Transverse colon (tissue), 4 donors: ENCODE measurements at regions not wholly inside any gene's neighbourhood (a gene's known extent, or its start where the extent isn't known, plus 50 kb on each side); places are given as distances from the start of the nearest gene placed in this dataset.
A peak's percentile ranks its signal among the peaks of the same experiment; 100 is the strongest.

ENCODE experiments used
- DNase-seq: peaks from one replicate; pipeline ENCODE4 v3.0.0-alpha.2; 2019
- H3K27ac ChIP-seq, 4 donors: fragments of 200-600 bp; sonication (generic); 2 replicates each; pipeline ENCODE4 v1.5.1; 2016 to 2018; ENCODE audit warnings: inconsistent platforms in 4 of 4
- H3K27me3 ChIP-seq: fragments of 200-600 bp; sonication (generic); 2 replicates; pipeline ENCODE4 v1.5.1; 2017; ENCODE audit warnings: inconsistent platforms
- H3K36me3 ChIP-seq, 4 donors: fragments of 200-600 bp; sonication (generic); 2 replicates each; pipeline ENCODE4 v1.5.1; 2017 to 2019; ENCODE audit warnings: inconsistent platforms in 4 of 4
- H3K4me1 ChIP-seq, 4 donors: fragments of 200-600 bp; sonication (generic); 2 replicates each; pipeline ENCODE4 v1.5.1; 2017 to 2020; ENCODE audit warnings: inconsistent platforms in 4 of 4
- H3K4me3 ChIP-seq, 4 donors: fragments of 200-600 bp; sonication (generic); 1 replicate in 1 of 4; 2 replicates in 3 of 4; pipeline versions ENCODE4 v1.5.1 to v1.6.1; 2017 to 2019; ENCODE audit warnings: inconsistent platforms in 4 of 4
- H3K9me3 ChIP-seq, 2 donors: fragments of 200-600 bp; sonication (generic); 2 replicates each; pipeline ENCODE4 v1.5.1; 2017 to 2019; ENCODE audit warnings: inconsistent platforms in 2 of 2
- EP300 ChIP-seq: sonication (generic); formaldehyde crosslinking; IDR thresholded peaks from one replicate; pipeline ENCODE4 v1.6.1; 2017; ENCODE audit warnings: antibody characterized with exemption, low read depth
- POLR2A ChIP-seq: fragments of 450-650 bp; IDR thresholded peaks from one replicate; pipeline ENCODE4 v1.6.1; 2016; ENCODE audit warnings: antibody characterized with exemption, mild to moderate bottlenecking, moderate library complexity
- POLR2AphosphoS5 ChIP-seq, 3 donors: sonication (generic); formaldehyde crosslinking; IDR thresholded peaks; one replicate each; pipeline ENCODE4 v1.6.1; 2016; ENCODE audit warnings: antibody characterized with exemption in 3 of 3
- WGBS, 2 donors: methylation state at CpG; one replicate each; pipeline ENCODE4 v1.1.5; 2018; ENCODE audit warnings: low coverage in 1 of 2; 5-methylcytosine and 5-hydroxymethylcytosine counted together
- in situ Hi-C, 4 donors: fragments of 200-750 bp; cut with MboI; loops; one replicate each; pipeline versions ENCODE4 v1.15.0 to v1.15.1; 2017; ENCODE audit warnings: low sequenced_read_pairs in 3 of 4, low pct_ligation_motif_present in 1 of 4, low pct_unique_long_range_greater_than_20kb in 1 of 4
- intact Hi-C: fragments of 100-400 bp; cut with DNase I; formaldehyde crosslinking; loops from one replicate; pipeline ENCODE4 v1.15.1; 2023; ENCODE audit warnings: low total_unique reads
- TF ChIP-seq, protein P1 (sequence below), 5 experiments: fragments of 200-600 bp in 3 of 5; fragments of 450-650 bp in 2 of 5; sonication (generic) in 3 of 5; IDR thresholded peaks; 1 replicate in 2 of 5; 2 replicates in 3 of 5; pipeline ENCODE4 v1.5.1; 2016 to 2017; ENCODE audit warnings: antibody characterized with exemption in 5 of 5, inconsistent platforms in 3 of 5, mild to moderate bottlenecking in 2 of 5, moderate library complexity in 1 of 5

DNA sequence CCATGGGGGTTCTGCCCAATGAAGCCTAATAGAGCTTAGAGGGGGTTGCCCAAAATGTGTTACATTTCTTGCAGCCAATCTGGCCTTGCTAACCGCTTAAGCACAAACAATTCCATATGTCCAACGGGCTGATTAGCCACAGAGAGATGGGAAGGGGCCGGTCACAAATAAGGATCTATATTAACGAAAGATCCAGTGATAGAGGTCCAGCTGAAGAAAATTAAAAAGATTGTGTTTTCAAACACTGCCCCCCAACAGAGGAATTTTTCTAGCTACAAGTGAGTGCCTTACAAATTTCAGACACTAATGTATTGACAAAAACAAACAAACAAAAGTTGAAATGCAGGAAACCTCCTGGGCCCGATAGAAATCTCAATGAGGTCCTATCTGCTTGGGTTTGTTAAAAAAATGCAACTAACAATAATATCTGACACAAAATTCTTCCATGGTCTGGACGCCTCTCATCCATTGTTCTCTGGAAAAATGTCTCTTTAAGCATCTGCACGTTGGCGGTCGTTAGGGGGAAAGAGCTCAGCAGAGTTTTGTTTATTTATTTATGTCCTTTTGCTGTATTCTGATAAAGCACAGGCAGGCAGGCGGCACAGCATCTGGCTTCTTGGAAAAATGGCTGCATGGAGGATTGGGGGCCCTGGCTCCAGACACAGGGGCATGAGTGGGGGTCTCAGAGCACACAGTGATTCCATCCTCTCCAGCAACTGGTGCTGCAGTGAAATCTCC is 402.0 kb downstream of the RPS24 start:
- H3K4me1 ChIP-seq, result peaks cover 6 to 25% (median 12%) of the 10 kb centered on the region in 4 donors
- in situ Hi-C loops, result no loop called here
- no peak for DNase-seq
- intact Hi-C loops, result no loop called here
- H3K4me3 ChIP-seq, result no peak overlapping the region
- no peak overlapping the region for H3K27ac ChIP-seq
- TF ChIP-seq, protein P1, sequence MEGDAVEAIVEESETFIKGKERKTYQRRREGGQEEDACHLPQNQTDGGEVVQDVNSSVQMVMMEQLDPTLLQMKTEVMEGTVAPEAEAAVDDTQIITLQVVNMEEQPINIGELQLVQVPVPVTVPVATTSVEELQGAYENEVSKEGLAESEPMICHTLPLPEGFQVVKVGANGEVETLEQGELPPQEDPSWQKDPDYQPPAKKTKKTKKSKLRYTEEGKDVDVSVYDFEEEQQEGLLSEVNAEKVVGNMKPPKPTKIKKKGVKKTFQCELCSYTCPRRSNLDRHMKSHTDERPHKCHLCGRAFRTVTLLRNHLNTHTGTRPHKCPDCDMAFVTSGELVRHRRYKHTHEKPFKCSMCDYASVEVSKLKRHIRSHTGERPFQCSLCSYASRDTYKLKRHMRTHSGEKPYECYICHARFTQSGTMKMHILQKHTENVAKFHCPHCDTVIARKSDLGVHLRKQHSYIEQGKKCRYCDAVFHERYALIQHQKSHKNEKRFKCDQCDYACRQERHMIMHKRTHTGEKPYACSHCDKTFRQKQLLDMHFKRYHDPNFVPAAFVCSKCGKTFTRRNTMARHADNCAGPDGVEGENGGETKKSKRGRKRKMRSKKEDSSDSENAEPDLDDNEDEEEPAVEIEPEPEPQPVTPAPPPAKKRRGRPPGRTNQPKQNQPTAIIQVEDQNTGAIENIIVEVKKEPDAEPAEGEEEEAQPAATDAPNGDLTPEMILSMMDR (IDR thresholded peaks at IDR 0.05), result no peak
- TF ChIP-seq EP300 (no peak), POLR2AphosphoS5 (IDR thresholded peaks at IDR 0.05) (no peak)
- no peaks in the 10 kb centered on the region for H3K36me3 ChIP-seq
- WGBS, 2 donors, result 80% methylated on average over 9 to 10 of the region's 10 CpGs
- no peaks in the 10 kb centered on the region for H3K27me3 ChIP-seq
- no peaks in the 10 kb centered on the region for H3K9me3 ChIP-seq

DNA sequence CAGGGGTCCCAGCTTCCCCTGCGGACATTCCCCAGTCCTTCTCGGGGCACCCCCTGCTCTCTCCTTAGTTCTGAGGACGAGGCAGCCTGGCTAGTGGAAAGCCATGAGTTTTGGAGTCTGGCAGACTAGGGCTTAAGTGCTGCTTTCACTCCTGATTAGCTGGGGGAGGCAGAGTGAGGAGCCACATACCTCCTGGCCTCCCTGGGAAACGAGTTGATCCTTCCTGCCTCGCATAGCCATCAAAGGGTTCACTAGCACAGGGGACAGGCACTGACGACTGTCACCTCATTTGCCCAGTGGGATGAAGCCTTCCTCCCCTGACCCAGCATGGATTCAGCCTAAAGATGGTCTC is 402.5 kb downstream of the RPS24 start:
- TF ChIP-seq POLR2AphosphoS5 (IDR thresholded peaks at IDR 0.05), result no peak
- no peak for TF ChIP-seq EP300
- TF ChIP-seq, protein P1 (IDR thresholded peaks at IDR 0.05), result no peak
- TF ChIP-seq POLR2A, result no peak

DNA sequence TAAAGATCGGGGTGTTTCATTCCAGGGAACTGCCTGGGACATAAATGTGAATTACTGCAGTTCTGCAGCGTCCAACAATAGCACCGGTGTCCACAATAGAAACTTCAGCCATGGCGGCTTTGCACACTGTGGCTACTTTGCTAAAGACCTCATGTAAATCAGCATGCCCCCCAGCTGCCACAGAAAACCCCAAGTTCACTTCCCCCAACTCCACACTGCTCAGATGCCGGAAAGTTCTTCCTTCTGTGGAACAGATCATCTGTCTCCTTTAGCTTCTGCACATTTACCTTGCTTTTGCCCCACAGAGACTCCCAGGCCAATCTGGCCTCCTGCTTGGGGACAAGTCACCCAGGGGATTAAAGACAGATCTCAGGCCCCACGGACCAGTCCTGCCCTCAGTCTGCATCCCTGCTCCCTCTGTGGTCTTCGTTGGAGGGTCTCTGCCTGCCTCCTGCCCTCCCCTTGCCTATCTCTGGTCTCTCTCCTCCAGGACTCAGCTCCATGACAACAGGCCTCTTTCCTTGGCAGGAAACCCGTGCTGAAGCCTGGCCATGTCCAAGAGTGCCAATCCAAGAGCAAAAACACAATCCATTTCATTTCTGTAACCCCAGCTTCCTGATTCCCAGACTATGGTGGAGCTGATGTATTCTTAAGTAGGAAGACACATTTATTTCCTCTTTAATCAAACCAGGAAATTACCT is 403.2 kb downstream of the RPS24 start:
- in situ Hi-C loops (no loop called here), intact Hi-C loops (no loop called here)
- peaks cover 6 to 25% (median 12%) of the 10 kb centered on the region in 4 donors for H3K4me1 ChIP-seq
- H3K27me3 ChIP-seq, result no peaks in the 10 kb centered on the region
- no peaks in the 10 kb centered on the region for H3K9me3 ChIP-seq
- peak overlapping the region in 2 of 4 donors; percentile 19 to 52 for H3K27ac ChIP-seq
- TF ChIP-seq POLR2A, result no peak
- TF ChIP-seq, protein P1 (IDR thresholded peaks at IDR 0.05), result no peak
- TF ChIP-seq EP300, result no peak
- TF ChIP-seq POLR2AphosphoS5 (IDR thresholded peaks at IDR 0.05), result no peak
- no peak overlapping the region for H3K4me3 ChIP-seq
- 71 to 80% methylated on average over 2 to 8 of the region's 8 CpGs for whole genome bisulfite sequencing, 2 donors
- H3K36me3 ChIP-seq, result no peaks in the 10 kb centered on the region
- DNase-seq, result no peak

More for the DNA sequence above, 402.5 kb downstream of the RPS24 start:
- Histone ChIP-seq H3K4me1 (peaks cover 6 to 25% (median 12%) of the 10 kb centered on the region in 4 donors), H3K27ac (peak overlapping the region in 2 of 4 donors; percentile 19 to 52), H3K36me3 (no peaks in the 10 kb centered on the region), H3K4me3 (no peak overlapping the region), H3K9me3 (no peaks in the 10 kb centered on the region), H3K27me3 (no peaks in the 10 kb centered on the region)
- intact Hi-C loops (no loop called here), in situ Hi-C loops (no loop called here)
- no peak for DNase-seq
- WGBS, 2 donors, result 84% methylated on average over 6 of the region's 6 CpGs; no CpG with 5 or more reads in 1 of the 2 donors

DNA sequence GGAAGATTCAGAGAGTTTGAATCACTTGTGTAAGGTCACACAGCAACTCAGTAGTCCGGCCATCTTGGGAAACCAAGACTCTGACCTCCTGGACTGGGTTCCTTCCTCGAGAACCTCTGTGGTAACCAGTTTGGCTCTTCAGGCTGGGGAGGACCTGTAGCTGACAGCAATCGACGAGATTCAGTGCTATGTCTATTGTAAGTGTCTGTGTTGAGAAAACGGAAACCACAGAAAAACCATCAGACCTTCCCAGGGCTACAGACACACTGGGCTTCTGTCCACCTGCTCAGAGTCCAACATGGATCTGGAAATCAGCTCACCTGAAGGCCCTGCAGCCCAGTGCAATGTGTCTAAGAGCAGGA is 403.7 kb downstream of the RPS24 start:
- H3K4me1 ChIP-seq, result peaks cover 6 to 25% (median 12%) of the 10 kb centered on the region in 4 donors
- H3K9me3 ChIP-seq, result no peaks in the 10 kb centered on the region
- H3K27ac ChIP-seq, result peak overlapping the region in 1 of 4 donors; percentile 52
- no peaks in the 10 kb centered on the region for H3K27me3 ChIP-seq
- WGBS, 2 donors, result 81% methylated on average over 5 of the region's 5 CpGs; no CpG with 5 or more reads in 1 of the 2 donors
- intact Hi-C loops, result no loop called here
- in situ Hi-C loops, result no loop called here
- no peaks in the 10 kb centered on the region for H3K36me3 ChIP-seq
- TF ChIP-seq POLR2A (no peak), EP300 (no peak)
- no peak for DNase-seq
- H3K4me3 ChIP-seq, result no peak overlapping the region
